ENCODE measurements at regions not wholly inside any gene's neighbourhood (a gene's known extent, or its start where the extent isn't known, plus 50 kb on each side); places are given as distances from the start of the nearest gene placed in this dataset.

DNA sequence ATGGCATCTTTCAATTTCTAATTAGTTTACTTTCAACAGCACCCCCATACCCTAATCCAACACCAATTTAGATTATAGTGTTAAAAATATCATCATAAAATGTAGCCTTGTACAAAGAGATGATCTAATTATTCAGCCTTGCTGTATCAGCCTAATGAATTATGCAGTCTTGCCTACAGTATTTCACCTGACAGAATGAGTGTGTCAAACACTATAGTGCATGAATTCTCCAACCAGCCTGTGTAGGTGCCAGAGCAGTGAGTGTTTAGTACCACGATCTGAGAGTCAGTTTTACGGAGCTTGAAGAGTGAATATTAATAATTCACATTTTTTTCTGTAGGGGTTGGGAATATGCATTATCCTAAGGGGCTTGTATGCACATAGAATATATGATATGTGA lies 411.6 kb upstream of the SLC14A2 start:
- Histone ChIP-seq H2AFZ (ENCODE audit: low read depth) (no peak overlapping the region), H3K27ac (ENCODE audit: low read depth in 2 of 2, low read length in 1 of 2) (no peak overlapping the region), H3K9me3 (peaks cover 5% of the 10 kb centered on the region; the same call in 1 of the 2 replicates), H3K79me2 (ENCODE audit: insufficient read depth) (no peaks in the 10 kb centered on the region), H3K4me1 (ENCODE audit: control insufficient read depth in 1 of 2, insufficient read depth in 2 of 2, low read depth in 1 of 2, low read length in 1 of 2) (no peaks in the 10 kb centered on the region), H3F3A (replicated peaks; ENCODE audit: insufficient read depth) (no peaks in the 10 kb centered on the region), H3K27me3 (ENCODE audit: insufficient read depth) (no peaks in the 10 kb centered on the region), H3K9me2 (no peaks in the 10 kb centered on the region), H3K9ac (no peak overlapping the region), H3K4me2 (no peak overlapping the region), H3K4me3 (ENCODE audit: low read depth in 2 of 2, low read length in 1 of 2) (no peak overlapping the region), H4K20me1 (ENCODE audit: insufficient read depth) (no peaks in the 10 kb centered on the region), H3K36me3 (replicated peaks in 1 of 2; ENCODE audit: control insufficient read depth in 1 of 2, insufficient read depth in 2 of 2, low read length in 1 of 2) (no peaks in the 10 kb centered on the region)
- CTCF ChIA-PET: interaction anchor here (2.0 kb wide), 1 partner anchor 9 kb away, joined by 8 read pairs; no protein-coding TSS in a partner anchor
- TF ChIP-seq NFIC (IDR thresholded peaks at IDR 0.05; ENCODE audit: borderline replicate concordance): no peak
- TF ChIP-seq TEAD4 (IDR thresholded peaks at IDR 0.05; ENCODE audit: borderline replicate concordance, insufficient read depth): no peak
- TF ChIP-seq JUND (IDR thresholded peaks at IDR 0.05): no peak
- TF ChIP-seq, protein P1, sequence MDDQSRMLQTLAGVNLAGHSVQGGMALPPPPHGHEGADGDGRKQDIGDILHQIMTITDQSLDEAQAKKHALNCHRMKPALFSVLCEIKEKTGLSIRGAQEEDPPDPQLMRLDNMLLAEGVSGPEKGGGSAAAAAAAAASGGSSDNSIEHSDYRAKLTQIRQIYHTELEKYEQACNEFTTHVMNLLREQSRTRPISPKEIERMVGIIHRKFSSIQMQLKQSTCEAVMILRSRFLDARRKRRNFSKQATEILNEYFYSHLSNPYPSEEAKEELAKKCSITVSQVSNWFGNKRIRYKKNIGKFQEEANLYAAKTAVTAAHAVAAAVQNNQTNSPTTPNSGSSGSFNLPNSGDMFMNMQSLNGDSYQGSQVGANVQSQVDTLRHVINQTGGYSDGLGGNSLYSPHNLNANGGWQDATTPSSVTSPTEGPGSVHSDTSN (IDR thresholded peaks at IDR 0.05): no peak
- POLR2A ChIA-PET: no interaction called here
- no peak for DNase-seq
- 64% methylated on average over 2 of the region's 2 CpGs for WGBS (ENCODE audit: low lambda C conversion rate)

DNA sequence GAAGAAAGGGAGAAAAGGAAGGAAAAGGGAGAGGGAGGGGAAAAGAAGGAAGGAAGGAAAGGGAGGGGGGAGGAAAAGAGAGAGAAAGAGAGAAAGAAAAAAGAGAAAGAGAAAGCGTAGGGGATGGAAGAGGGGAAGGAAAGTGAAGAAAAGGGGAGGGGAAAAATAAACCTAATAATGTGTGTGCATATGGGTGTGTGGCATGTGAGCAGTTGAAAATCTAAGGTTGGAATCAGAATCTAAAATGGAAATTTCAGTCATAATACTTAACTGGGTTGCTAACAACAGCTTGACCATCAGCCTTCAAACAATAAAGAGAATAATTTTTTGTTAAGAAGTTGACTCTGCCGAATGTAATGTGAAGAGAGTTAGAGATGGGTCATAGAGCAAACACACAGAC lies 407.9 kb upstream of the SLC14A2 start:
- Histone ChIP-seq H2AFZ (ENCODE audit: low read depth) (no peak overlapping the region), H3K27ac (ENCODE audit: low read depth in 2 of 2, low read length in 1 of 2) (no peak overlapping the region), H3K79me2 (ENCODE audit: insufficient read depth) (no peaks in the 10 kb centered on the region), H3K4me3 (ENCODE audit: low read depth in 2 of 2, low read length in 1 of 2) (no peak overlapping the region), H3K27me3 (ENCODE audit: insufficient read depth) (no peaks in the 10 kb centered on the region), H3F3A (replicated peaks; ENCODE audit: insufficient read depth) (no peaks in the 10 kb centered on the region), H3K9me3 (no peaks in the 10 kb centered on the region), H4K20me1 (ENCODE audit: insufficient read depth) (no peaks in the 10 kb centered on the region), H3K9me2 (no peaks in the 10 kb centered on the region), H3K9ac (no peak overlapping the region), H3K4me1 (ENCODE audit: control insufficient read depth in 1 of 2, insufficient read depth in 2 of 2, low read depth in 1 of 2, low read length in 1 of 2) (no peaks in the 10 kb centered on the region), H3K4me2 (no peak overlapping the region), H3K36me3 (replicated peaks in 1 of 2; ENCODE audit: control insufficient read depth in 1 of 2, insufficient read depth in 2 of 2, low read length in 1 of 2) (no peaks in the 10 kb centered on the region)
- no peak for DNase-seq
- POLR2A ChIA-PET: no interaction called here
- TF ChIP-seq YY1 (IDR thresholded peaks at IDR 0.05; ENCODE audit: low read depth) (no peak), RCOR1 (IDR thresholded peaks at IDR 0.05; ENCODE audit: low read length) (no peak), EZH2phosphoT487 (IDR thresholded peaks at IDR 0.05; ENCODE audit: borderline replicate concordance, low read depth) (no peak), CHD2 (IDR thresholded peaks at IDR 0.05; ENCODE audit: low read length, partially characterized antibody) (no peak), TCF12 (IDR thresholded peaks at IDR 0.05) (no peak), EP300 (IDR thresholded peaks at IDR 0.05; ENCODE audit: borderline replicate concordance in 1 of 2, low read depth in 1 of 2, low read length in 1 of 2) (no peak), MEF2A (IDR thresholded peaks at IDR 0.05; ENCODE audit: borderline replicate concordance, low read depth) (no peak), TAF1 (IDR thresholded peaks at IDR 0.05; ENCODE audit: borderline replicate concordance, low read depth, low read length) (no peak), SIN3A (IDR thresholded peaks at IDR 0.05; ENCODE audit: borderline replicate concordance, low read depth, low read length) (no peak)
- TF ChIP-seq, protein P2, sequence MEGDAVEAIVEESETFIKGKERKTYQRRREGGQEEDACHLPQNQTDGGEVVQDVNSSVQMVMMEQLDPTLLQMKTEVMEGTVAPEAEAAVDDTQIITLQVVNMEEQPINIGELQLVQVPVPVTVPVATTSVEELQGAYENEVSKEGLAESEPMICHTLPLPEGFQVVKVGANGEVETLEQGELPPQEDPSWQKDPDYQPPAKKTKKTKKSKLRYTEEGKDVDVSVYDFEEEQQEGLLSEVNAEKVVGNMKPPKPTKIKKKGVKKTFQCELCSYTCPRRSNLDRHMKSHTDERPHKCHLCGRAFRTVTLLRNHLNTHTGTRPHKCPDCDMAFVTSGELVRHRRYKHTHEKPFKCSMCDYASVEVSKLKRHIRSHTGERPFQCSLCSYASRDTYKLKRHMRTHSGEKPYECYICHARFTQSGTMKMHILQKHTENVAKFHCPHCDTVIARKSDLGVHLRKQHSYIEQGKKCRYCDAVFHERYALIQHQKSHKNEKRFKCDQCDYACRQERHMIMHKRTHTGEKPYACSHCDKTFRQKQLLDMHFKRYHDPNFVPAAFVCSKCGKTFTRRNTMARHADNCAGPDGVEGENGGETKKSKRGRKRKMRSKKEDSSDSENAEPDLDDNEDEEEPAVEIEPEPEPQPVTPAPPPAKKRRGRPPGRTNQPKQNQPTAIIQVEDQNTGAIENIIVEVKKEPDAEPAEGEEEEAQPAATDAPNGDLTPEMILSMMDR (IDR thresholded peaks at IDR 0.05): no peak
- 80% methylated on average over 2 of the region's 2 CpGs for WGBS (ENCODE audit: low lambda C conversion rate)
- CTCF ChIA-PET: no interaction called here

All from SK-N-SH (cell line).